Stimulated activated CD4-positive, alpha-beta T cell treated with anti-CD3 and anti-CD28 coated beads, Interleukin-1b, Interleukin-23, amount 100 ng/mL, for 48 hours (primary cell): ENCODE measurements at regions not wholly inside any gene's neighbourhood (a gene's known extent, or its start where the extent isn't known, plus 50 kb on each side); places are given as distances from the start of the nearest gene placed in this dataset.
A peak's percentile ranks its signal among the peaks of the same experiment; 100 is the strongest.

Experiments
- DNase-seq: peaks from one replicate; pipeline ENCODE4 v3.0.0-alpha.2; 2020

- no peak for DNase-seq
These were observed 213.5 kb downstream of the LYPLAL1 start for GRCh38 chr1:219387211-219387610.

- peak; percentile 24 for DNase-seq
These were observed 212.2 kb downstream of the LYPLAL1 start for GRCh38 chr1:219385787-219386427.

- DNase-seq = no peak
These were observed 209.6 kb downstream of the LYPLAL1 start for GRCh38 chr1:219383281-219383680.

GRCh38 chr1:219381396-219381795 is 207.7 kb downstream of the LYPLAL1 start:
- no peak for DNase-seq

- no peak for DNase-seq
These were observed 206.8 kb downstream of the LYPLAL1 start for GRCh38 chr1:219380463-219380862.

- no peak for DNase-seq
These were observed 206.0 kb downstream of the LYPLAL1 start for GRCh38 chr1:219379691-219380090.

- no peak for DNase-seq
These were observed 201.0 kb downstream of the LYPLAL1 start for GRCh38 chr1:219374636-219375035.

GRCh38 chr1:219374046-219374566 is 200.4 kb downstream of the LYPLAL1 start:
- DNase-seq = no peak

GRCh38 chr1:219373616-219373935 is 199.9 kb downstream of the LYPLAL1 start:
- DNase-seq = no peak

- DNase-seq = no peak
These were observed 199.4 kb downstream of the LYPLAL1 start for GRCh38 chr1:219372916-219373615.

- DNase-seq = no peak
These were observed 197.8 kb downstream of the LYPLAL1 start for GRCh38 chr1:219371471-219371870.

- DNase-seq = no peak
These were observed 193.8 kb downstream of the LYPLAL1 start for GRCh38 chr1:219367496-219367895.

GRCh38 chr1:219365451-219365850 is 191.8 kb downstream of the LYPLAL1 start:
- no peak for DNase-seq

GRCh38 chr1:219362702-219363101 is 189.0 kb downstream of the LYPLAL1 start:
- DNase-seq = no peak

GRCh38 chr1:219359126-219359525 is 185.4 kb downstream of the LYPLAL1 start:
- DNase-seq = no peak

- no peak for DNase-seq
These were observed 184.4 kb downstream of the LYPLAL1 start for GRCh38 chr1:219358080-219358479.

- no peak for DNase-seq
These were observed 181.3 kb downstream of the LYPLAL1 start for GRCh38 chr1:219354962-219355361.

GRCh38 chr1:219352961-219353651 is 179.4 kb downstream of the LYPLAL1 start:
- no peak for DNase-seq

GRCh38 chr1:219350172-219350931 is 176.7 kb downstream of the LYPLAL1 start:
- DNase-seq = no peak

- no peak for DNase-seq
These were observed 174.3 kb downstream of the LYPLAL1 start for GRCh38 chr1:219347921-219348391.

- DNase-seq = no peak
These were observed 173.7 kb downstream of the LYPLAL1 start for GRCh38 chr1:219347376-219347775.

GRCh38 chr1:219345953-219346352 is 172.3 kb downstream of the LYPLAL1 start:
- no peak for DNase-seq

GRCh38 chr1:219342836-219343235 is 169.2 kb downstream of the LYPLAL1 start:
- no peak for DNase-seq
